ENCODE measurements at regions not wholly inside any gene's neighbourhood (a gene's known extent, or its start where the extent isn't known, plus 50 kb on each side); places are given as distances from the start of the nearest gene placed in this dataset.

DNA sequence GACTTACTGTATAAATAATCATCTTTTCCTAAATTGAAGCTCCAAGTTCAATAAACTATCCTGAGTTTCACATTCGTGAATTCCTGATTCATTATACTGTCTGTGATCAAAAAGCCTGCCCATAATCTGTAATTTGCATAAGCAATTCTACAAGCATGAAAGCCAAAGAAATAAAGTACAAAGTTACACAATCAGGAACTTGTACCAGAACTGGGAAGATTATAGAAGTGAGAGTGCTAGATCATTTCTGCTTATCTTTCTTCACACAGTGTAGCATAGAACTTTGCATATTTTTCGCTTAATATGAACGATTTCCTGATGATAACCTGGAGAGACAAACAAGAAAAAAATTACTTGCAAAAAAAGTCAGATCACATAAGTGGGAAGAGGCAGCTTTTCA is 308.2 kb downstream of the C12orf50 start:
- TF ChIP-seq, protein P1, sequence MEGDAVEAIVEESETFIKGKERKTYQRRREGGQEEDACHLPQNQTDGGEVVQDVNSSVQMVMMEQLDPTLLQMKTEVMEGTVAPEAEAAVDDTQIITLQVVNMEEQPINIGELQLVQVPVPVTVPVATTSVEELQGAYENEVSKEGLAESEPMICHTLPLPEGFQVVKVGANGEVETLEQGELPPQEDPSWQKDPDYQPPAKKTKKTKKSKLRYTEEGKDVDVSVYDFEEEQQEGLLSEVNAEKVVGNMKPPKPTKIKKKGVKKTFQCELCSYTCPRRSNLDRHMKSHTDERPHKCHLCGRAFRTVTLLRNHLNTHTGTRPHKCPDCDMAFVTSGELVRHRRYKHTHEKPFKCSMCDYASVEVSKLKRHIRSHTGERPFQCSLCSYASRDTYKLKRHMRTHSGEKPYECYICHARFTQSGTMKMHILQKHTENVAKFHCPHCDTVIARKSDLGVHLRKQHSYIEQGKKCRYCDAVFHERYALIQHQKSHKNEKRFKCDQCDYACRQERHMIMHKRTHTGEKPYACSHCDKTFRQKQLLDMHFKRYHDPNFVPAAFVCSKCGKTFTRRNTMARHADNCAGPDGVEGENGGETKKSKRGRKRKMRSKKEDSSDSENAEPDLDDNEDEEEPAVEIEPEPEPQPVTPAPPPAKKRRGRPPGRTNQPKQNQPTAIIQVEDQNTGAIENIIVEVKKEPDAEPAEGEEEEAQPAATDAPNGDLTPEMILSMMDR (IDR thresholded peaks at IDR 0.05) = no peak
- no peak for DNase-seq
- ChIA-PET CTCF (no interaction called here), POLR2A (no interaction called here)
- ATAC-seq (ENCODE audit: low read depth) = no peak
- H3K4me3 Mint-ChIP-seq = no peak overlapping the region
- no peaks in the 10 kb centered on the region for H3K27me3 Mint-ChIP-seq
- H3K4me1 Mint-ChIP-seq = no peaks in the 10 kb centered on the region
- H3K36me3 Mint-ChIP-seq (ENCODE audit: low read depth) = no peaks in the 10 kb centered on the region
- no peak overlapping the region for H3K27ac Mint-ChIP-seq
- intact Hi-C loops (cut with micrococcal nuclease) = no loop called here
- H3K9me3 Mint-ChIP-seq = peaks cover 3% of the 10 kb centered on the region

DNA sequence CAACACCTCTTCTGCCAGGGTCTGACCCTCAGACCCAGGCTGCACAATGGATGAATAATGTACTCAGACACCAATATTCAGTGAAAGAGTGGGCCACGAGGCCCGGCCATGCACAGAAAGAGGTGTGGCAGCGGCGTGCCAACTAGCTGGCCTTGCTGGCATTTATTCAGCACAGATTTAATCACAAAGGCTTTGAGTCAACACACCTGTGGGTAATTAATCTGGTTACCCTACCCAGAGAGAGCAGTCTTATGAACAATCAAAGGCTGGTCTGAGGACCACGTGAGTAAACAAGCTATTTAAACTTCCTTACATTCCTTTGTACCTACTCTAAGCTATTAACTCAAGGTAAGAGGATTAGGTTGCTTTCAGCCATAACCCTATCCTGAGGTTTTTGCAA is 324.8 kb downstream of the C12orf50 start:
- POLR2A ChIA-PET = no interaction called here
- Mint-ChIP-seq H3K27ac (no peak overlapping the region), H3K27me3 (no peaks in the 10 kb centered on the region), H3K36me3 (ENCODE audit: low read depth) (no peaks in the 10 kb centered on the region), H3K4me1 (no peaks in the 10 kb centered on the region), H3K9me3 (peaks cover 8% of the 10 kb centered on the region), H3K4me3 (no peak overlapping the region)
- CTCF ChIA-PET = no interaction called here
- intact Hi-C loops (cut with micrococcal nuclease) = no loop called here
- TF ChIP-seq, protein P1 (IDR thresholded peaks at IDR 0.05) = no peak
- ATAC-seq (ENCODE audit: low read depth) = no peak
- no peak for DNase-seq

DNA sequence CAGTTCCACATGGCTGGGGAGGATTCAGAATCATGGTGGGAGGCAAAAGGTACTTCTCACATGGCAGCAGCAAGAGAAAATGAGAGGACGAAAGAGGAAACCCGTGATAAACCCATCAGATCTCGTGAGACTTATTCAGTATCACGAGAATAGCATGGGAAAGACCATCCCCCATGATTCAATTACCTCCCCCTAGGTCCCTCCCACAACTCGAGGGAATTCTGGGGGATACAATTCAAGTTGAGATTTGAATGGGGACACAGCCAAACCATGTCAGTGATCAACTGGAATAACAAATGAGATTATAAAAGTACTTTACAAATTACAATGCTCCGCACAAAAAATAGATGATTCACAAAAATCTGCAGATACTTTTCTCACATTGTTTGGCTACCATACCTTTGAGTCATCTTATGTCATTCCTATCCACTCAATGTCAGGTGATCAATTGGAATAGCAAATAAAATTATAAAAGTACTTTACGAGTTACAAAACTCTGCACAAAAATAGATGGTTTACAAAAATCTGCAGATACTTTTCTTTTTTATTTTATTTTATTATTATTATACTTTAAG is 338.9 kb downstream of the C12orf50 start:
- DNase-seq = no peak
- intact Hi-C loops (cut with micrococcal nuclease) = no loop called here
- Mint-ChIP-seq H3K27me3 (no peaks in the 10 kb centered on the region), H3K4me3 (no peak overlapping the region), H3K4me1 (no peaks in the 10 kb centered on the region), H3K36me3 (ENCODE audit: low read depth) (no peaks in the 10 kb centered on the region), H3K27ac (no peak overlapping the region), H3K9me3 (peaks cover 4% of the 10 kb centered on the region)
- ChIA-PET POLR2A (no interaction called here), CTCF (no interaction called here)
- TF ChIP-seq, protein P1 (IDR thresholded peaks at IDR 0.05) = no peak
- no peak for ATAC-seq (ENCODE audit: low read depth)

DNA sequence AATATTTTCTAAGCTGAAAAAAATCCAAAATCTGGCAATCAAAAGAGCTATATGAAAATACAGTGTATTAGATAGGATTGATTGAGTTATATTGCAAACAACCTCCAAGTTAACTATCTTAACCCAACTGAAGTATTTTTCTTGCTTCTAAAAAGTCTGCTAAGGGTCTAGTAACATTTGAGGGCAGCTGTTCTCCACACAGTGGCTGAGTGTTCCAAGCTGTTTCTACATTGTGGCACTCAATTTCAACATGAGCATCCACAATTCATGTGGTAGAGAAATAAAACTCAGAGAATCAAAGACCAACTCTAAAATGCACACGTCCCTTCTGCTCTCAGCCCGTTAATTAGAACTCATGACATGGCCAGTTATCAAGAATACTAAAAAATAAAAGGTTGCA is 340.0 kb downstream of the C12orf50 start:
- H3K27ac Mint-ChIP-seq = no peak overlapping the region
- no peak for ATAC-seq (ENCODE audit: low read depth)
- no peaks in the 10 kb centered on the region for H3K36me3 Mint-ChIP-seq (ENCODE audit: low read depth)
- no peaks in the 10 kb centered on the region for H3K4me1 Mint-ChIP-seq
- ChIA-PET POLR2A (no interaction called here), CTCF (no interaction called here)
- TF ChIP-seq, protein P1 (IDR thresholded peaks at IDR 0.05) = no peak
- no peak overlapping the region for H3K4me3 Mint-ChIP-seq
- H3K27me3 Mint-ChIP-seq = no peaks in the 10 kb centered on the region
- no peak for DNase-seq
- peaks cover 3% of the 10 kb centered on the region for H3K9me3 Mint-ChIP-seq
- intact Hi-C loops (cut with micrococcal nuclease) = no loop called here

DNA sequence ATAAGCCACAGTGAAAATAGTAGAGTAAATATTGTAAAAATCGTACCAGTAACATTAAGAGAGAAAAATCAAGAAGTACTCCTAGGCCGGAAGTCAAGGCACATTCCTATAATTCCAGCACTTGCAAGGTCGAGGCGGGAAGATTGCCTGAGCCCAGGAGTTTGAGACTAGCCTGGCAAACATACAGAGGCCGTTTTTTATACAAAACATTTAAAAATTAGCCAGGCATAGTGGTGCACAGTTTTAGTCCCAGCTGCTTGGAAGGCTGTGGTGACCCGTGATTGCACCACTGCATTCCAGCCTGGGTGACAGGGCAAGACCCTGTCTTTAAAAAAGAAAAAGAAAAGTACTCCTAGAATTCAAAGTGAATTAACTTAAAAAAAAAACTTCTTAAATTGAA is 341.8 kb downstream of the C12orf50 start:
- no peaks in the 10 kb centered on the region for H3K9me3 Mint-ChIP-seq
- no peak overlapping the region for H3K4me3 Mint-ChIP-seq
- ChIA-PET CTCF (no interaction called here), POLR2A (no interaction called here)
- H3K4me1 Mint-ChIP-seq = no peaks in the 10 kb centered on the region
- TF ChIP-seq, protein P1 (IDR thresholded peaks at IDR 0.05) = no peak
- H3K27me3 Mint-ChIP-seq = no peaks in the 10 kb centered on the region
- no peak overlapping the region for H3K27ac Mint-ChIP-seq
- H3K36me3 Mint-ChIP-seq (ENCODE audit: low read depth) = no peaks in the 10 kb centered on the region
- intact Hi-C loops (cut with micrococcal nuclease) = no loop called here
- ATAC-seq (ENCODE audit: low read depth) (no peak), DNase-seq (no peak)
